SK-N-SH treated with all-trans-retinoic acid at 6 μM for 48 hours (cell line): ENCODE measurements at regions not wholly inside any gene's neighbourhood (a gene's known extent, or its start where the extent isn't known, plus 50 kb on each side); places are given as distances from the start of the nearest gene placed in this dataset.
A peak's percentile ranks its signal among the peaks of the same experiment; 100 is the strongest.
"Not testable (repeated sequence)": the region's sequence is repeated elsewhere in the genome, so short reads cannot be mapped to it uniquely, and the experiment has no call there.

ENCODE experiments used
- ATAC-seq: fragments of 200-7000 bp; cut with Tn5 transposase; 3 replicates; pipeline ENCODE4 v1.9.1; 2020; ENCODE audit warnings: mild to moderate bottlenecking, moderate library complexity
- ARNTL ChIP-seq: fragments of 450-650 bp; formaldehyde crosslinking; IDR thresholded peaks from 2 replicates; pipeline ENCODE4 v1.5.0; 2020; ENCODE audit warnings: low read depth, mild to moderate bottlenecking, moderate library complexity, borderline replicate concordance
- BACH2 ChIP-seq: fragments of 250-450 bp; sonication (Bioruptor Pico); IDR thresholded peaks from 2 replicates; pipeline ENCODE4 v1.9.0; 2021; ENCODE audit warnings: mild to moderate bottlenecking, borderline replicate concordance
- CSDC2 ChIP-seq: fragments of 250-450 bp; sonication (Bioruptor Pico); IDR thresholded peaks from 2 replicates; pipeline ENCODE4 v1.5.0; 2020; ENCODE audit warnings: mild to moderate bottlenecking, moderate library complexity
- ESRRG ChIP-seq: fragments of 250-450 bp; sonication (Bioruptor Pico); IDR thresholded peaks from 2 replicates; pipeline ENCODE4 v1.6.1; 2021; ENCODE audit warnings: mild to moderate bottlenecking
- GLIS3 ChIP-seq: fragments of 250-450 bp; sonication (Bioruptor Pico); IDR thresholded peaks from 2 replicates; pipeline ENCODE4 v1.5.0; 2020; ENCODE audit warnings: mild to moderate bottlenecking, moderate library complexity
- ISL1 ChIP-seq: fragments of 250-450 bp; sonication (Bioruptor Pico); IDR thresholded peaks from 2 replicates; pipeline ENCODE4 v2.1.2; 2022; ENCODE audit warnings: mild to moderate bottlenecking, moderate library complexity
- OSR1 ChIP-seq: fragments of 250-450 bp; sonication (Bioruptor Pico); IDR thresholded peaks from 2 replicates; pipeline ENCODE4 v1.8.0; 2022; ENCODE audit warnings: moderate library complexity, mild to moderate bottlenecking, inconsistent platforms
- PPARA ChIP-seq: fragments of 250-450 bp; sonication (Bioruptor Pico); IDR thresholded peaks from 2 replicates; pipeline ENCODE4 v1.5.0; 2020; ENCODE audit warnings: mild to moderate bottlenecking, borderline replicate concordance
- RARB ChIP-seq: fragments of 250-450 bp; sonication (Bioruptor Pico); IDR thresholded peaks from 2 replicates; pipeline ENCODE4 v1.8.0; 2021; ENCODE audit warnings: mild to moderate bottlenecking, moderate library complexity
- SNAI2 ChIP-seq: fragments of 250-450 bp; sonication (Bioruptor Pico); IDR thresholded peaks from 2 replicates; pipeline ENCODE4 v1.5.0; 2020; ENCODE audit warnings: mild to moderate bottlenecking, moderate library complexity
- ZC3H10 ChIP-seq: fragments of 250-450 bp; sonication (Bioruptor Pico); IDR thresholded peaks from 2 replicates; pipeline ENCODE4 v1.5.1; 2021; ENCODE audit warnings: mild to moderate bottlenecking, moderate library complexity
- ZFP3 ChIP-seq: fragments of 250-450 bp; sonication (Bioruptor Pico); IDR thresholded peaks from 2 replicates; pipeline ENCODE4 v1.5.0; 2020; ENCODE audit warnings: mild to moderate bottlenecking, moderate library complexity
- ZFP30 ChIP-seq: fragments of 450-650 bp; formaldehyde crosslinking; IDR thresholded peaks from 2 replicates; pipeline ENCODE4 v1.5.0; 2022; ENCODE audit warnings: mild to moderate bottlenecking, moderate library complexity
- ZNF565 ChIP-seq: fragments of 450-650 bp; formaldehyde crosslinking; conservative IDR thresholded peaks from 2 replicates; pipeline ENCODE4 v1.5.0; 2020; ENCODE audit warnings: low read depth, mild to moderate bottlenecking, moderate library complexity
- ZNF8 ChIP-seq: fragments of 450-650 bp; formaldehyde crosslinking; IDR thresholded peaks from 2 replicates; pipeline ENCODE4 v1.5.0; 2020; ENCODE audit warnings: mild to moderate bottlenecking, moderate library complexity
- TF ChIP-seq, protein P1 (sequence below): fragments of 250-450 bp; sonication (Bioruptor Pico); IDR thresholded peaks from 2 replicates; pipeline ENCODE4 v1.5.1; 2020; ENCODE audit warnings: low read depth, mild to moderate bottlenecking, moderate library complexity
- TF ChIP-seq, protein P2 (sequence below): fragments of 250-450 bp; sonication (Bioruptor Pico); IDR thresholded peaks from 2 replicates; pipeline ENCODE4 v1.5.1; 2021; ENCODE audit warnings: mild to moderate bottlenecking, moderate library complexity
- TF ChIP-seq, protein P3 (sequence below): fragments of 250-450 bp; sonication (Bioruptor Pico); IDR thresholded peaks from 2 replicates; pipeline ENCODE4 v1.8.0; 2020; ENCODE audit warnings: mild to moderate bottlenecking, moderate library complexity, borderline replicate concordance

DNA sequence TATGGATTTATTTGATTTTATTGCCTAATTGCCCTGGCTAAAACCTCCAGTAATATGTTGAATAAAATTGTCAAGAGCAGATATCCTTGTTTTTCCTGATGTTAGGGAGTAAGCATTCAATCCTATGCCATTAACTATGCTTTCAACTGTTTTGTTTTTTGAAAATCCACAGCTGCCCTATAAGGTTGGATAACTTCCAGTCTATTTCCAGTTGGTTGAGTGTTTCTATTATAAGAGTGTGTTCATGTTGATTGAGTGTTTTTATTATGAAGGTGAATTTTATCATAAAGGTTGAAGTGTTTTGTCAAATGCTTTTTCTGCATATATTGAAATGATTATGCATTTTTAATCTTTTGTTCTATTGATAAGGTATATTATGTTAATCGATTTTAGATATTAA is 149.9 kb upstream of the SCN7A start:
- TF ChIP-seq, protein P1, sequence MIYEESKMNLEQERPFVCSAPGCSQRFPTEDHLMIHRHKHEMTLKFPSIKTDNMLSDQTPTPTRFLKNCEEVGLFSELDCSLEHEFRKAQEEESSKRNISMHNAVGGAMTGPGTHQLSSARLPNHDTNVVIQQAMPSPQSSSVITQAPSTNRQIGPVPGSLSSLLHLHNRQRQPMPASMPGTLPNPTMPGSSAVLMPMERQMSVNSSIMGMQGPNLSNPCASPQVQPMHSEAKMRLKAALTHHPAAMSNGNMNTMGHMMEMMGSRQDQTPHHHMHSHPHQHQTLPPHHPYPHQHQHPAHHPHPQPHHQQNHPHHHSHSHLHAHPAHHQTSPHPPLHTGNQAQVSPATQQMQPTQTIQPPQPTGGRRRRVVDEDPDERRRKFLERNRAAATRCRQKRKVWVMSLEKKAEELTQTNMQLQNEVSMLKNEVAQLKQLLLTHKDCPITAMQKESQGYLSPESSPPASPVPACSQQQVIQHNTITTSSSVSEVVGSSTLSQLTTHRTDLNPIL (CRISPR knock-in tag), result no peak
- TF ChIP-seq RARB (CRISPR knock-in tag), result no peak
- TF ChIP-seq ZC3H10 (CRISPR knock-in tag), result no peak
- ATAC-seq, result no peak

DNA sequence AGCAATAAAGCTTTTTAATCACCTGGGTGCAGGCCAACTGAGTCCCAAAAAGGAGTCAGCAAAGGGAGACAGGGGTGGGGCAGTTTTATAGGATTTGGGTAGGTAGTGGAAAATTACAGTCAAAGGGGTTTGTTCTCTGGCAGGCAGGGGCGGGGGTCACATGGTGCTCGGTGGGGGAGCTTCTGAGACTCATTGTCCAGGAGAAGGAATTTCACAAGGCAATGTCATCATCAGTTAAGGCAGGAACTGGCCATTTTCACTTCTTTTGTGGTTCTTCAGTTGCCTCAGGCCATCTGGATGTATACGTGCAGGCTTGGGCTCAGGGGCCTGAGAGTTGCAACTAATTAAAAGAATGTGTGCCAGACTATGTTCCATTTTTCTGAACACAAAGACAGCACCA is 147.5 kb upstream of the SCN7A start:
- not testable (repeated sequence) for ATAC-seq

DNA sequence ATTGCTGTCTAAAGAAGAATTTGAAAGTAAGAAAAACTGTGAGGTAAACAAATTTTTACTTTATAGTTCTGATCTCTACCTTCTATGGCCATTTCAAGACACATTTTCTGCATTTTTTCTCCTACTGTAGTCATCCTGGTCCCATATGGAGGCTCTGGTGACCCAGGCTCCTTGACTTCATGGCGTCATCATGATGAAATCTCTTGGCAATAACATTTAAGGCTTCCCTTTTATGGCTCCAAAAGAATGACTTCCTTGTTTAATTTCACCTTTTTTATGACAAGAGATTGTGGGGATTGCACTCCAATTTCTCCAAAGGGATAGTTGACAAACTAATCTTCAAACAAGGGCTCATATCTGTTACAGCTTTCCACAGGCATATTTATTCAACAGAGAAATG is 143.0 kb upstream of the SCN7A start:
- no peak for ATAC-seq
- TF ChIP-seq PPARA (CRISPR knock-in tag) (no peak), ZFP30 (CRISPR knock-in tag) (no peak), ZNF565 (no peak), BACH2 (CRISPR knock-in tag) (no peak)

DNA sequence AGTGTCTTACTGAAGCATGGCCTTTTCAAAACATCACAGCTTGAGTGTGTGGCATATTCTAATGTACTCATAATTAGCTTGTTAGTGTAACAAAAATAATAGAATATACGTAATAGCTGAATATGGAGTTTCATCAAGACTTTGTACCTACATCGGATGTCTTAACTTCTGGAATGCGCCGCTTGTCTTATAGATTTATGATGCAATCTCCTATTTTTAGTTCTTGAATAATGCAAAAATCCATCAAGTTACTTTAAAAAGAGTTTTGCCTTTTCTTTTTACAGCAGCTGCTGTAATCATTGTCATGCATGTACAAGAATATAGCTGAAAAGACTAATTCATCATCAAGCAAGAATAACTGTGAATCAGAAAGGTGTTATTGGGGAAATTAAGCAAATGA is 140.7 kb upstream of the SCN7A start:
- TF ChIP-seq, protein P1 (CRISPR knock-in tag), result no peak
- TF ChIP-seq, protein P2, sequence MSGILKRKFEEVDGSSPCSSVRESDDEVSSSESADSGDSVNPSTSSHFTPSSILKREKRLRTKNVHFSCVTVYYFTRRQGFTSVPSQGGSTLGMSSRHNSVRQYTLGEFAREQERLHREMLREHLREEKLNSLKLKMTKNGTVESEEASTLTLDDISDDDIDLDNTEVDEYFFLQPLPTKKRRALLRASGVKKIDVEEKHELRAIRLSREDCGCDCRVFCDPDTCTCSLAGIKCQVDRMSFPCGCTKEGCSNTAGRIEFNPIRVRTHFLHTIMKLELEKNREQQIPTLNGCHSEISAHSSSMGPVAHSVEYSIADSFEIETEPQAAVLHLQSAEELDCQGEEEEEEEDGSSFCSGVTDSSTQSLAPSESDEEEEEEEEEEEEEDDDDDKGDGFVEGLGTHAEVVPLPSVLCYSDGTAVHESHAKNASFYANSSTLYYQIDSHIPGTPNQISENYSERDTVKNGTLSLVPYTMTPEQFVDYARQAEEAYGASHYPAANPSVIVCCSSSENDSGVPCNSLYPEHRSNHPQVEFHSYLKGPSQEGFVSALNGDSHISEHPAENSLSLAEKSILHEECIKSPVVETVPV (CRISPR knock-in tag), result no peak
- ATAC-seq, result no peak

DNA sequence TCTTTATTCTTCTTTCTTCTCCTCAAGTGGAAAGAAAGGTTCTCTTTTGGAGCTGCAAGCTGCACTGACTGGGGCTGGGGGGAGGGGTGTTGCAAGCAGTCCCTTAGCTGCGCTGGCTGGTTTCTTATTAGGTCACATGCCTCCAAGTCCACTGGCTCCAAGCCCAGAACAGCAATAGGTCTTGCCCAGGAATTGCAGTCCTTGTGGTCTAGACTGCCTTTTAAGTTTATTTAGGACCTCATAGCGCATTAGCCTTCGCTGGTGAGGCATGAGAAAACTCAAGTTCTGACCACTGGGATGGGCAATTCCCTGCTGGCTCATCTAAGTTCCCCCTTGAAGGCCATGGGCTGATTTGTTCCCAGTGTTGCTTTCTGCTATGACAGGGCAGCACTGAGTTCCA is 138.6 kb upstream of the SCN7A start:
- ATAC-seq, result peak; percentile 95
- TF ChIP-seq ZFP30 (CRISPR knock-in tag), result no peak
- TF ChIP-seq ISL1, result no peak
- TF ChIP-seq ARNTL (CRISPR knock-in tag), result no peak
- TF ChIP-seq BACH2 (CRISPR knock-in tag), result no peak
- no peak for TF ChIP-seq GLIS3 (CRISPR knock-in tag)
- TF ChIP-seq SNAI2 (CRISPR knock-in tag), result no peak
- TF ChIP-seq RARB (CRISPR knock-in tag), result no peak
- TF ChIP-seq ZFP3 (CRISPR knock-in tag), result no peak

DNA sequence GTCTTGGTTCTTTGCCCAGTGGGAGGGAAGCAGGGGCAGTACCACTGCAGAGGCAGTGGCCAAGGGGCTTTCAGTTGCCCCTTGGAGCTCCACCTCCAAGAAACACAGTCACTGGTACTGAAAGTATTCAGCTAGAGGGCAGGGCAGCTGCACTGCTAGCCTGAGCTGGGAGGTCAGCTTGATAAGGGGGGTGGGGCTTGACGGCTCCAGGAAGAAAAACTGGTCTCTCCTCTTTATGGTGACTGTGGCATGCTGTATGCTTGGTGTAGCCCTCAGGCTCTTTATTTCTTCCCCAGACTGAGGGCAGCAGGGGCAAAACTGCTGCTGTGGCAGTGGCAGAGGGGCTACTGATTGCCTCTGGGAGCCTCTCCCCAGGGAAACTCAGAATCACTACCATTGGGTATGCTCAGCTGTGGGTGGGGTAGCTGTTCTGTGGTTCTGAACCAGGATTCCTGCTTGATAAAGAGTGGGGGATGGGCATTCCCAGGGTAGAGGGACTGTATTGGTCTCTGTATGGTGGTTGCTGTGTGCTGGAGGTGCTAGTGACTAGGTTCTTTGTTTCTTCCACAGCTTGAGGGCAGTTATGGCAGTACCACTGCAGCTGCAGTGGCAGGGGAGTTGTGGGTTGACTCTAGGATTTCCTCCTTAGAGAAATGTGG is 134.6 kb upstream of the SCN7A start:
- ATAC-seq, result no peak
- TF ChIP-seq, protein P2 (CRISPR knock-in tag), result no peak
- TF ChIP-seq ESRRG (CRISPR knock-in tag) (no peak), ZNF8 (no peak), BACH2 (CRISPR knock-in tag) (no peak), RARB (CRISPR knock-in tag) (no peak), ZC3H10 (CRISPR knock-in tag) (no peak), ZNF565 (no peak)
- TF ChIP-seq, protein P1 (CRISPR knock-in tag), result no peak

DNA sequence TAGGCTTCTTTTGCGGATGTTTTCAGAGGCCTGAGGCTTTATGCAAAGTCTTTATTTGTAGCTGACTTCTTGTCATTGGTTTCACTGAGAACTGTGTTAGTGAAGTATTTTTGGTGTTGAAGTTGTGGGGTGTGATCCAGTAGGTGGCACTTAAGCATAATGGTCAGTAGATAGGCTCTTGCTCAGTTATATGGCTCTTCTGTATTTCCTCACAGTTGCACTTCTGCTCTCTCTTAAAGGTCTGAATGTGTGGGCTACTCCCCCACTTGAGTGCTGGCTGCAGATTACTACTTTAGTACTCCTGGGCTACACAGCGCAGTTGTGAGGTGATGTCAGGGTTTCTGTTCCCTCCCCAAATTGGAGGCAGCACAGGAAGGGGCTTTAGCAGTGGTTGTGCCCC is 133.8 kb upstream of the SCN7A start:
- ATAC-seq, result peak; percentile 45; the same call in 1 of the 3 replicates
- TF ChIP-seq CSDC2 (CRISPR knock-in tag), result no peak
- TF ChIP-seq ZNF565, result no peak
- TF ChIP-seq, protein P3, sequence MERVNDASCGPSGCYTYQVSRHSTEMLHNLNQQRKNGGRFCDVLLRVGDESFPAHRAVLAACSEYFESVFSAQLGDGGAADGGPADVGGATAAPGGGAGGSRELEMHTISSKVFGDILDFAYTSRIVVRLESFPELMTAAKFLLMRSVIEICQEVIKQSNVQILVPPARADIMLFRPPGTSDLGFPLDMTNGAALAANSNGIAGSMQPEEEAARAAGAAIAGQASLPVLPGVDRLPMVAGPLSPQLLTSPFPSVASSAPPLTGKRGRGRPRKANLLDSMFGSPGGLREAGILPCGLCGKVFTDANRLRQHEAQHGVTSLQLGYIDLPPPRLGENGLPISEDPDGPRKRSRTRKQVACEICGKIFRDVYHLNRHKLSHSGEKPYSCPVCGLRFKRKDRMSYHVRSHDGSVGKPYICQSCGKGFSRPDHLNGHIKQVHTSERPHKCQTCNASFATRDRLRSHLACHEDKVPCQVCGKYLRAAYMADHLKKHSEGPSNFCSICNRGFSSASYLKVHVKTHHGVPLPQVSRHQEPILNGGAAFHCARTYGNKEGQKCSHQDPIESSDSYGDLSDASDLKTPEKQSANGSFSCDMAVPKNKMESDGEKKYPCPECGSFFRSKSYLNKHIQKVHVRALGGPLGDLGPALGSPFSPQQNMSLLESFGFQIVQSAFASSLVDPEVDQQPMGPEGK, result no peak
- TF ChIP-seq, protein P1 (CRISPR knock-in tag), result no peak
- TF ChIP-seq OSR1 (CRISPR knock-in tag), result no peak
- TF ChIP-seq ARNTL (CRISPR knock-in tag), result no peak
